AML-193 (cell line): ENCODE measurements at regions not wholly inside any gene's neighbourhood (a gene's known extent, or its start where the extent isn't known, plus 50 kb on each side); places are given as distances from the start of the nearest gene placed in this dataset.
"Not testable (repeated sequence)": the region's sequence is repeated elsewhere in the genome, so short reads cannot be mapped to it uniquely, and the experiment has no call there.

ENCODE experiments used
- DNase-seq, 2 experiments: peaks; one replicate each; lab custom pipeline; 2025; lab: John Stamatoyannopoulos, UW

- no peak for DNase-seq
Observed at GRCh38 chr5:38789134-38789533, 56.7 kb upstream of the OSMR start.

GRCh38 chr5:38789777-38790176 is 56.0 kb upstream of the OSMR start:
- no peak for DNase-seq

GRCh38 chr5:38790268-38790667 is 55.5 kb upstream of the OSMR start:
- DNase-seq: no peak

GRCh38 chr5:38790891-38791290 is 54.9 kb upstream of the OSMR start:
- DNase-seq: no peak

GRCh38 chr5:38793099-38793498 is 52.7 kb upstream of the OSMR start:
- DNase-seq: no peak

GRCh38 chr5:38794037-38794436 is 51.8 kb upstream of the OSMR start:
- DNase-seq: not testable (repeated sequence)

- DNase-seq: no peak
Observed at GRCh38 chr5:38794986-38795385, 50.8 kb upstream of the OSMR start.

GRCh38 chr5:38795986-38796741 is 49.6 kb upstream of the OSMR start:
- no peak for DNase-seq
